Neural progenitor cell (in vitro differentiated cells): ENCODE measurements at regions not wholly inside any gene's neighbourhood (a gene's known extent, or its start where the extent isn't known, plus 50 kb on each side); places are given as distances from the start of the nearest gene placed in this dataset.

Experiments used
- EZH2 ChIP-seq: fragments of 200-600 bp; sonication (generic); IDR thresholded peaks from 2 replicates; pipeline ENCODE4 v1.6.1; 2017; ENCODE audit warnings: antibody characterized with exemption, mild to moderate bottlenecking, moderate library complexity
- EZH2phosphoT487 ChIP-seq: fragments of 200-600 bp; sonication (generic); IDR thresholded peaks from 2 replicates; pipeline ENCODE4 v1.6.1; 2017; ENCODE audit warnings: antibody characterized with exemption
- TF ChIP-seq, protein P1 (sequence below): fragments of 200-600 bp; sonication (generic); IDR thresholded peaks from 2 replicates; pipeline ENCODE4 v1.5.1; 2017; ENCODE audit warnings: antibody characterized with exemption, mild to moderate bottlenecking

DNA sequence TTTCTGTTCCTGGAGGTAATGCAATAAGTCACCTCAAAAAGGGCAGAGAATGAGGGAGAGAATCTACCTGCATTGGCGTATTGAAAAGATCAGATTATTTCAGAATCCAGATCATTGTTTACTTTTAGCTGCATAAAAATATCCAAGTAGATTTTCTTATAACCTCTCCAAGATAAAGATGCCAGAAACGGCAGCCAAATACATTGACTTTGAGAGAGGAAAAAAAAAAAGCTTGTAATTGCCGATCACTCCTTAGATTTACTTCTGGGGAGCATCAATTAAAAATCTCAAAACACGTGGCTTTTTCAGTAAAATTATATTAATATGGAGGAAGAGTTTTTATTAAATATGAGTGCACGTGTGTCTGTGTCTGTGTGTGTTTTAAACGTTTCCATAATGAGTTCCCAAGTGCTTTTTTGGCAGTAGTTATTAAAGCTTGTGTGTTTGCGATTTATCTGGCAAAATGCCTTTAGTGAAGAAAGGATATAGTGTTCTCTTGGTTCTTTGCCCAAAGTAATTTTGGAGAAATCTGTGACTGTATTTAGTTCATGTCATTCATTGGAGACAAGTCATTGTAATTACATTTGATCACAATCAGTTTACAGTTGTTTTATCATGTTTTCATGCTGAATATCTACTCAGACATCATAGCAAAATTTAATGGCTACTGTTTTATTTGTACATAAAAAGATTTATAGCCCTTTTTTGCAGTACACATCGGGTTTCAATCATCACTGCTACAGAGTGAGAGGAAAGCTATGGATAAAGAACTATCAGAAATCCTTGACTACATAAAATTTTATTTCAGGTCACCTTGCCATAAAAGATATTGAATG, 176.1 kb downstream of the TM9SF2 start:
- TF ChIP-seq, protein P1, sequence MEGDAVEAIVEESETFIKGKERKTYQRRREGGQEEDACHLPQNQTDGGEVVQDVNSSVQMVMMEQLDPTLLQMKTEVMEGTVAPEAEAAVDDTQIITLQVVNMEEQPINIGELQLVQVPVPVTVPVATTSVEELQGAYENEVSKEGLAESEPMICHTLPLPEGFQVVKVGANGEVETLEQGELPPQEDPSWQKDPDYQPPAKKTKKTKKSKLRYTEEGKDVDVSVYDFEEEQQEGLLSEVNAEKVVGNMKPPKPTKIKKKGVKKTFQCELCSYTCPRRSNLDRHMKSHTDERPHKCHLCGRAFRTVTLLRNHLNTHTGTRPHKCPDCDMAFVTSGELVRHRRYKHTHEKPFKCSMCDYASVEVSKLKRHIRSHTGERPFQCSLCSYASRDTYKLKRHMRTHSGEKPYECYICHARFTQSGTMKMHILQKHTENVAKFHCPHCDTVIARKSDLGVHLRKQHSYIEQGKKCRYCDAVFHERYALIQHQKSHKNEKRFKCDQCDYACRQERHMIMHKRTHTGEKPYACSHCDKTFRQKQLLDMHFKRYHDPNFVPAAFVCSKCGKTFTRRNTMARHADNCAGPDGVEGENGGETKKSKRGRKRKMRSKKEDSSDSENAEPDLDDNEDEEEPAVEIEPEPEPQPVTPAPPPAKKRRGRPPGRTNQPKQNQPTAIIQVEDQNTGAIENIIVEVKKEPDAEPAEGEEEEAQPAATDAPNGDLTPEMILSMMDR: no peak
- TF ChIP-seq EZH2phosphoT487 (no peak), EZH2 (no peak)
